Esophagus squamous epithelium (tissue), 5 donors: ENCODE measurements at regions not wholly inside any gene's neighbourhood (a gene's known extent, or its start where the extent isn't known, plus 50 kb on each side); places are given as distances from the start of the nearest gene placed in this dataset.

ENCODE experiments used
- DNase-seq: peaks from one replicate; lab custom pipeline; 2025; lab: John Stamatoyannopoulos, UW
- H3K27ac ChIP-seq, 4 donors: fragments of 200-600 bp; sonication (generic); one replicate each; pipeline ENCODE4 v1.5.1; 2016 to 2019; ENCODE audit warnings: mild to moderate bottlenecking in 1 of 4
- H3K27me3 ChIP-seq, 4 donors: fragments of 200-600 bp; sonication (generic); 1 replicate in 3 of 4; 2 replicates in 1 of 4; pipeline versions ENCODE4 v1.5.1 to v1.6.0; 2017 to 2021; ENCODE audit warnings: antibody characterized with exemption in 1 of 4
- H3K36me3 ChIP-seq, 3 donors: fragments of 200-600 bp; sonication (generic); one replicate each; pipeline ENCODE4 v1.5.1; 2016 to 2019
- H3K4me1 ChIP-seq, 3 donors: fragments of 200-600 bp; sonication (generic); one replicate each; pipeline ENCODE4 v1.5.1; 2017 to 2019
- H3K4me3 ChIP-seq, 4 donors: fragments of 200-600 bp; sonication (generic); 1 replicate in 3 of 4; 2 replicates in 1 of 4; pipeline ENCODE4 v1.5.1; 2016 to 2019; ENCODE audit warnings: mild to moderate bottlenecking in 2 of 4, moderate library complexity in 1 of 4
- H3K9me3 ChIP-seq, 3 donors: fragments of 200-600 bp; sonication (generic); one replicate each; pipeline ENCODE4 v1.5.1; 2016 to 2019
- CTCF ChIP-seq, 6 experiments: fragments of 450-650 bp in 4 of 6; fragments of 200-600 bp in 2 of 6; sonication (generic) in 2 of 6; IDR thresholded peaks; one replicate each; pipeline ENCODE4 v1.5.1; 2016 to 2019; ENCODE audit warnings: antibody characterized with exemption in 6 of 6, mild to moderate bottlenecking in 4 of 6, moderate library complexity in 4 of 6
- POLR2A ChIP-seq, 4 donors: fragments of 450-650 bp; IDR thresholded peaks; one replicate each; pipeline ENCODE4 v1.6.1; 2017; ENCODE audit warnings: antibody characterized with exemption in 4 of 4, mild to moderate bottlenecking in 4 of 4, moderate library complexity in 3 of 4
- WGBS, 2 donors: methylation state at CpG; one replicate each; pipeline ENCODE4 v1.1.5; 2018; 5-methylcytosine and 5-hydroxymethylcytosine counted together
- intact Hi-C: fragments of 100-400 bp; cut with DNase I; formaldehyde crosslinking; loops from one replicate; pipeline ENCODE4 v1.15.0; 2022
- donor health status: DM: yes; HTN: yes; CAD: no.

DNA sequence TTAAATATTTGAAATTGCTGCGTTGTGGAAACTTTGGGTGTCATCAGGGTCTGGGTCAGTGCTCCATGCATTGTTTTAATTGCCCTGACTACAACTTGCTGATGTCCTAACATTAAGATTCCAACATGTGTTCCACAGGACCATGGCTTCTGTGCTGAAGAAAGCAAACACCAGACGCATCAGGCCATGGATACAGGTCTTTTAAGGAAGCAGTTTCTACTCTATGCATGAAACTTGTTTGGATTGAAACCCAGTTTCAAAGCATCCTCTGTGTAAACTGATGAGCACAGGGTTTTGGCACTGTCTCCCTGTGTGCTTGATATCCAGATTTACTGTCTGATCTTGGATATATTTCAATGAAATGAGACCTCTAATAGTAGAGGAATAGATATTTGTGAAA, 328.4 kb upstream of the SLC10A2 start:
- Histone ChIP-seq H3K4me3 (no peak overlapping the region), H3K9me3 (no peaks in the 10 kb centered on the region), H3K36me3 (no peaks in the 10 kb centered on the region), H3K4me1 (no peaks in the 10 kb centered on the region), H3K27ac (no peak overlapping the region), H3K27me3 (no peaks in the 10 kb centered on the region)
- 45 to 64% methylated on average over 2 of the region's 2 CpGs for WGBS, 2 donors
- TF ChIP-seq CTCF (IDR thresholded peaks at IDR 0.05) (no peak), POLR2A (IDR thresholded peaks at IDR 0.05) (no peak)
- no peak for DNase-seq
- intact Hi-C loops, result no loop called here

DNA sequence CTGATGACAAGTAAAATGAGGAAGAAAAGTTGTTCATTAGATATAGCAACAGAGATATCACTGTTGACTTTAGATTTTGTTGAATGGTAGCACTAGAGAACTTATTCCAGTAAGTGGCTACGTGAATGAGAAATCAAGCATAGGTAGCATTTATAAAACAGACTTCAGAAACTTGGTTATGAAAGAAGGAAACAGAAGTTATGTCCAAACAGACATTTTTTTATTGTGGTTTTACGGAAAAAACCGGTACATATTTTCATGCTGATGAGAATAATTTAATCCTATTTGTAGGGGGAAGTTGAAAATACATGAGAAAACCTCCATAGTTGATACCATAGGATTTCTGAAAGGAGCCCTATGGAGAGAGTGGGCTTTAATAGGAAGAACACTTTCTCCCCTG, 325.7 kb upstream of the SLC10A2 start:
- intact Hi-C loops, result no loop called here
- Histone ChIP-seq H3K27ac (no peak overlapping the region), H3K4me1 (peaks cover 0 to 9% (median 0%) of the 10 kb centered on the region in 3 donors), H3K4me3 (no peak overlapping the region), H3K9me3 (no peaks in the 10 kb centered on the region), H3K36me3 (no peaks in the 10 kb centered on the region), H3K27me3 (no peaks in the 10 kb centered on the region)
- no peak for DNase-seq
- 52 to 54% methylated on average over 3 of the region's 3 CpGs for WGBS, 2 donors
- no peak for TF ChIP-seq CTCF (IDR thresholded peaks at IDR 0.05)
- TF ChIP-seq POLR2A (IDR thresholded peaks at IDR 0.05), result no peak

DNA sequence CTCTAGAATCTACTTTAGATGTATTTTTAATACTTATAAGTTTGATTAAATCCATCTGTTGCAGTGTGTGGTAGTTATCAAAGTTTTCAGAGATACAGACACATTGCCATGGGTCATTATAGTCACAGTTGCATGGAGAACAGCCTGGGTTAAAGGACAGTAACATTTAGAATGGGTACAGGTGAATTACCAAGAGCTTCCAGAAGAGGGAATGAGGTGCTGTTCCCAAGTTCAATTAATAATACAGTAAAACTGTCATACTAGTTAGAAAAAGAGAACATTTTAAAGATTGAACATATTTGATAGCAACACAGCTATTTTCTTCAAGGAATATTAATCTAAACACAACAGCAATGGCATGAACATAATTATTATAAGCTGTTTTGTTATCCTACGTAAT, 322.6 kb upstream of the SLC10A2 start:
- Histone ChIP-seq H3K27ac (no peak overlapping the region), H3K27me3 (no peaks in the 10 kb centered on the region), H3K4me1 (peaks cover 0 to 9% (median 0%) of the 10 kb centered on the region in 3 donors), H3K9me3 (no peaks in the 10 kb centered on the region), H3K4me3 (no peak overlapping the region), H3K36me3 (no peaks in the 10 kb centered on the region)
- DNase-seq, result no peak
- WGBS, 2 donors, result 76 to 87% methylated on average over 1 of the region's 1 CpG
- TF ChIP-seq CTCF (IDR thresholded peaks at IDR 0.05) (no peak), POLR2A (IDR thresholded peaks at IDR 0.05) (no peak)
- intact Hi-C loops, result no loop called here

DNA sequence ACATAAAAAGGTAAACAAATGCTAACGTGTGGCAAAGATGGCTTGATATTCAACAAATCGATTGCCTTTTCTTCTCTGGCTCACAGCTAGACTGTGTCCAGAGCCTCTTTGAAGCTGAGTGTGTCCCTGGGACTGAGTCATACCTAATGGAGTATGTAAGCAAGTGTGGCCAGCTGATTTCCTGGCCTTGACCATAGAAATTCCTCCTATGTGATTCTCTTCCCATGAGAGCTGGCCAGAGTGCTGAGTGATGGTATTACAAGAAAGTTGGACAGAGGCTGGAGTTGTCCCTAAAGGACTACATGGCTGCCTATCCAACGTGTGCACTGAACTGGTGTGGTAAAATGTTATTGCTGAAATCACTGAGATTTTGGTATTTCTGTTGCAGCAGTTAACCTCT, 320.1 kb upstream of the SLC10A2 start:
- no peak for DNase-seq
- Histone ChIP-seq H3K27me3 (no peaks in the 10 kb centered on the region), H3K4me1 (peaks cover 0 to 9% (median 0%) of the 10 kb centered on the region in 3 donors), H3K27ac (no peak overlapping the region), H3K36me3 (no peaks in the 10 kb centered on the region), H3K9me3 (peaks cover 0 to 8% (median 0%) of the 10 kb centered on the region in 3 donors), H3K4me3 (no peak overlapping the region)
- TF ChIP-seq CTCF (IDR thresholded peaks at IDR 0.05) (no peak), POLR2A (IDR thresholded peaks at IDR 0.05) (no peak)
- WGBS, 2 donors, result 65% methylated on average over 3 of the region's 3 CpGs
- intact Hi-C loops, result no loop called here

DNA sequence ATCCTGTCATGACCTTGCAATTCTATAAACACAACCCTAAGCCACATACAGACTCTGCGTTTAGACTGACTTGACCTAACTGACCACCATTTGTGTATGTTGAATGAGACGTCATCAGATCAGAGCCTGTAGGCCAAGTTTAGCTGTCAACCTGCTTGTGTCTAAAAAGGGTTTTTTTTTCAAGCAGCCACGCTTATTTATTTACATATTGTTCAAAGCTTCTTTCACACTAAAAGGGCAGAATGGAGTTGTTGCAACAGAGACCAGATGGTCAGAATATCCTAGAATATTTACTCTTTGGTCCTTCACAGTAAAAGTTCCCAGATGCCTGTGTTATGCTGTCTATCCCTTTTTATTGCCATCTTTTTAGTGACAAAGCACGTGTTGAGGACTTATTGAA, 307.7 kb upstream of the SLC10A2 start:
- TF ChIP-seq CTCF (IDR thresholded peaks at IDR 0.05) (no peak), POLR2A (IDR thresholded peaks at IDR 0.05) (no peak)
- no peak for DNase-seq
- Histone ChIP-seq H3K27me3 (no peaks in the 10 kb centered on the region), H3K4me3 (no peak overlapping the region), H3K9me3 (no peaks in the 10 kb centered on the region), H3K36me3 (no peaks in the 10 kb centered on the region), H3K27ac (no peak overlapping the region), H3K4me1 (no peaks in the 10 kb centered on the region)
- 47 to 59% methylated on average over 4 of the region's 4 CpGs for WGBS, 2 donors
- intact Hi-C loops, result no loop called here
